ENCODE measurements at regions not wholly inside any gene's neighbourhood (a gene's known extent, or its start where the extent isn't known, plus 50 kb on each side); places are given as distances from the start of the nearest gene placed in this dataset.

- no peak overlapping the region for H3K27ac Mint-ChIP-seq
- ATAC-seq, result no peak
Measured at GRCh38 chr7:26013551-26014083, 138.4 kb upstream of the NFE2L3 start.

GRCh38 chr7:26022982-26023381 lies 129.0 kb upstream of the NFE2L3 start:
- no peak overlapping the region for H3K4me3 Mint-ChIP-seq
- ATAC-seq (no peak), DNase-seq (no peak)
- no peak overlapping the region for H3K27ac Mint-ChIP-seq
- peaks cover 14% of the 10 kb centered on the region for H3K27me3 Mint-ChIP-seq
- H3K4me1 Mint-ChIP-seq, result no peaks in the 10 kb centered on the region
- H3K9me3 Mint-ChIP-seq, result no peaks in the 10 kb centered on the region

More at GRCh38 chr7:26013551-26014083, 138.4 kb upstream of the NFE2L3 start:
- H3K4me3 Mint-ChIP-seq, result no peak overlapping the region
- DNase-seq, result no peak
- peaks cover 25% of the 10 kb centered on the region for H3K27me3 Mint-ChIP-seq
- no peaks in the 10 kb centered on the region for H3K4me1 Mint-ChIP-seq
- peaks cover 5 to 18% of the 10 kb centered on the region in 2 donors for H3K9me3 Mint-ChIP-seq

GRCh38 chr7:26029911-26030310 lies 122.1 kb upstream of the NFE2L3 start:
- H3K4me1 Mint-ChIP-seq, result no peaks in the 10 kb centered on the region
- DNase-seq (no peak), ATAC-seq (no peak)
- no peaks in the 10 kb centered on the region for H3K9me3 Mint-ChIP-seq
- H3K27ac Mint-ChIP-seq, result no peak overlapping the region
- no peak overlapping the region for H3K4me3 Mint-ChIP-seq
- peaks cover 8% of the 10 kb centered on the region for H3K27me3 Mint-ChIP-seq

GRCh38 chr7:26034391-26034790 lies 117.6 kb upstream of the NFE2L3 start:
- no peak for DNase-seq
- H3K27ac Mint-ChIP-seq, result no peak overlapping the region
- H3K9me3 Mint-ChIP-seq, result peaks cover 0 to 4% of the 10 kb centered on the region in 2 donors
- peaks cover 10% of the 10 kb centered on the region for H3K4me1 Mint-ChIP-seq
- peaks cover 27% of the 10 kb centered on the region for H3K27me3 Mint-ChIP-seq
- no peak for ATAC-seq
- H3K4me3 Mint-ChIP-seq, result no peak overlapping the region

- H3K27me3 Mint-ChIP-seq, result peaks cover 38% of the 10 kb centered on the region
- H3K4me3 Mint-ChIP-seq, result no peak overlapping the region
Measured at GRCh38 chr7:26035552-26035951, 116.4 kb upstream of the NFE2L3 start.

GRCh38 chr7:26036092-26036491 lies 115.9 kb upstream of the NFE2L3 start:
- Mint-ChIP-seq H3K4me1 (peaks cover 10% of the 10 kb centered on the region), H3K9me3 (peaks cover 0 to 4% of the 10 kb centered on the region in 2 donors), H3K27me3 (peaks cover 37% of the 10 kb centered on the region), H3K4me3 (no peak overlapping the region), H3K27ac (no peak overlapping the region)
- no peak for ATAC-seq
- DNase-seq, result no peak

More at GRCh38 chr7:26035552-26035951, 116.4 kb upstream of the NFE2L3 start:
- H3K4me1 Mint-ChIP-seq, result peaks cover 10% of the 10 kb centered on the region
- ATAC-seq (no peak), DNase-seq (no peak)
- no peak overlapping the region for H3K27ac Mint-ChIP-seq
- peaks cover 0 to 4% of the 10 kb centered on the region in 2 donors for H3K9me3 Mint-ChIP-seq

- no peak for ATAC-seq
- H3K9me3 Mint-ChIP-seq, result peaks cover 0 to 4% of the 10 kb centered on the region in 2 donors
- peaks cover 36% of the 10 kb centered on the region for H3K27me3 Mint-ChIP-seq
- peak overlapping the region in 1 of 2 donors; percentile 21 for H3K4me3 Mint-ChIP-seq
- H3K4me1 Mint-ChIP-seq, result peaks cover 10% of the 10 kb centered on the region
- no peak overlapping the region for H3K27ac Mint-ChIP-seq
- DNase-seq, result no peak
Measured at GRCh38 chr7:26038201-26038990, 113.6 kb upstream of the NFE2L3 start.

GRCh38 chr7:26040085-26040484 lies 111.9 kb upstream of the NFE2L3 start:
- ATAC-seq (no peak), DNase-seq (no peak)
- no peak overlapping the region for H3K27ac Mint-ChIP-seq
- H3K4me3 Mint-ChIP-seq, result no peak overlapping the region
- H3K9me3 Mint-ChIP-seq, result peaks cover 0 to 4% of the 10 kb centered on the region in 2 donors
- peaks cover 10% of the 10 kb centered on the region for H3K4me1 Mint-ChIP-seq
- H3K27me3 Mint-ChIP-seq, result peaks cover 50% of the 10 kb centered on the region

GRCh38 chr7:26042237-26042636 lies 109.8 kb upstream of the NFE2L3 start:
- peaks cover 10% of the 10 kb centered on the region for H3K4me1 Mint-ChIP-seq
- DNase-seq (no peak), ATAC-seq (no peak)
- H3K4me3 Mint-ChIP-seq, result no peak overlapping the region
- H3K9me3 Mint-ChIP-seq, result no peaks in the 10 kb centered on the region
- H3K27me3 Mint-ChIP-seq, result peaks cover 42% of the 10 kb centered on the region
- no peak overlapping the region for H3K27ac Mint-ChIP-seq

- H3K9me3 Mint-ChIP-seq, result no peaks in the 10 kb centered on the region
- no peak for ATAC-seq
Measured at GRCh38 chr7:26043801-26044200, 108.2 kb upstream of the NFE2L3 start.

GRCh38 chr7:26044320-26044719 lies 107.7 kb upstream of the NFE2L3 start:
- no peak overlapping the region for H3K27ac Mint-ChIP-seq

More at GRCh38 chr7:26043801-26044200, 108.2 kb upstream of the NFE2L3 start:
- peaks cover 34% of the 10 kb centered on the region for H3K27me3 Mint-ChIP-seq
- H3K27ac Mint-ChIP-seq, result no peak overlapping the region
- DNase-seq, result no peak
- H3K4me1 Mint-ChIP-seq, result peaks cover under 1% of the 10 kb centered on the region
- no peak overlapping the region for H3K4me3 Mint-ChIP-seq

GRCh38 chr7:26046150-26046549 lies 105.8 kb upstream of the NFE2L3 start:
- ATAC-seq (no peak), DNase-seq (no peak)
- Mint-ChIP-seq H3K4me3 (no peak overlapping the region), H3K4me1 (no peaks in the 10 kb centered on the region), H3K27me3 (peaks cover 33% of the 10 kb centered on the region), H3K9me3 (no peaks in the 10 kb centered on the region), H3K27ac (no peak overlapping the region)

More at GRCh38 chr7:26044320-26044719, 107.7 kb upstream of the NFE2L3 start:
- Mint-ChIP-seq H3K9me3 (no peaks in the 10 kb centered on the region), H3K27me3 (peaks cover 33% of the 10 kb centered on the region), H3K4me1 (no peaks in the 10 kb centered on the region), H3K4me3 (no peak overlapping the region)
- ATAC-seq, result no peak
- no peak for DNase-seq

GRCh38 chr7:26046878-26047277 lies 105.1 kb upstream of the NFE2L3 start:
- H3K4me3 Mint-ChIP-seq, result no peak overlapping the region

GRCh38 chr7:26048663-26049062 lies 103.3 kb upstream of the NFE2L3 start:
- Mint-ChIP-seq H3K27me3 (peaks cover 37% of the 10 kb centered on the region), H3K4me1 (no peaks in the 10 kb centered on the region), H3K4me3 (no peak overlapping the region), H3K9me3 (no peaks in the 10 kb centered on the region), H3K27ac (no peak overlapping the region)
- no peak for ATAC-seq
- DNase-seq, result no peak

More at GRCh38 chr7:26046878-26047277, 105.1 kb upstream of the NFE2L3 start:
- H3K27ac Mint-ChIP-seq, result no peak overlapping the region
- no peaks in the 10 kb centered on the region for H3K9me3 Mint-ChIP-seq
- peaks cover 38% of the 10 kb centered on the region for H3K27me3 Mint-ChIP-seq
- no peaks in the 10 kb centered on the region for H3K4me1 Mint-ChIP-seq
- ATAC-seq (no peak), DNase-seq (no peak)

GRCh38 chr7:26049081-26049480 lies 102.9 kb upstream of the NFE2L3 start:
- Mint-ChIP-seq H3K9me3 (no peaks in the 10 kb centered on the region), H3K27me3 (peaks cover 33% of the 10 kb centered on the region), H3K27ac (no peak overlapping the region), H3K4me1 (no peaks in the 10 kb centered on the region), H3K4me3 (no peak overlapping the region)
- ATAC-seq (no peak), DNase-seq (no peak)

GRCh38 chr7:26051021-26051420 lies 101.0 kb upstream of the NFE2L3 start:
- Mint-ChIP-seq H3K4me1 (no peaks in the 10 kb centered on the region), H3K27me3 (peaks cover 36% of the 10 kb centered on the region), H3K27ac (no peak overlapping the region), H3K4me3 (no peak overlapping the region), H3K9me3 (no peaks in the 10 kb centered on the region)
- DNase-seq (no peak), ATAC-seq (no peak)
